ENCODE measurements at regions not wholly inside any gene's neighbourhood (a gene's known extent, or its start where the extent isn't known, plus 50 kb on each side); places are given as distances from the start of the nearest gene placed in this dataset.

DNA sequence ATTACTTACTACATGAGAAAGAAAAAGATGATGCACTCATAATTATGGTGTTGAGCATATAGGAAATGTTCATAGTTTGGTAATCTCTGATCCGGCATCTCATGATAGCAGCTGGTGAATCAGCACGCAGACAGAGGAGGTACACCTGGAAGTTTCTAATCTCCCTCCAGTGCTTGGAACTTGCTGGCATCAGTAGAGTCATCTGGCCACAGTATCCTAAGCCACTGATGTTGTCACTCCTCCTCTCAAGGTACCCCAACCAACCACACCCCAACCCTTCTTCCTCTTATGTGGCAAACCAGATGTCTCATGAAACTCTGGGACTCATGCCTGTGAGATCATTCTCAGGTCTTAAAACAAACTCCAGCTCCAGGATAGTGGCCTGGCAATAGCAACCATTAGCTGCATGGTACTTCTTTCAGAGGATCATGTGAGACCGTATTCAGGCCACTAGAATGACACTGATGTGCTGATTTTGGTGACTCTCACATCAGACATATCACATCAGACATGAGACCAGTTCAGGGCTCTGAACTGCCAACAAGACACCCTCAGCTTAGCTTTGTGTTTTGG is 143.0 kb downstream of the RASSF9 start:
- DNase-seq = peak; percentile 28

DNA sequence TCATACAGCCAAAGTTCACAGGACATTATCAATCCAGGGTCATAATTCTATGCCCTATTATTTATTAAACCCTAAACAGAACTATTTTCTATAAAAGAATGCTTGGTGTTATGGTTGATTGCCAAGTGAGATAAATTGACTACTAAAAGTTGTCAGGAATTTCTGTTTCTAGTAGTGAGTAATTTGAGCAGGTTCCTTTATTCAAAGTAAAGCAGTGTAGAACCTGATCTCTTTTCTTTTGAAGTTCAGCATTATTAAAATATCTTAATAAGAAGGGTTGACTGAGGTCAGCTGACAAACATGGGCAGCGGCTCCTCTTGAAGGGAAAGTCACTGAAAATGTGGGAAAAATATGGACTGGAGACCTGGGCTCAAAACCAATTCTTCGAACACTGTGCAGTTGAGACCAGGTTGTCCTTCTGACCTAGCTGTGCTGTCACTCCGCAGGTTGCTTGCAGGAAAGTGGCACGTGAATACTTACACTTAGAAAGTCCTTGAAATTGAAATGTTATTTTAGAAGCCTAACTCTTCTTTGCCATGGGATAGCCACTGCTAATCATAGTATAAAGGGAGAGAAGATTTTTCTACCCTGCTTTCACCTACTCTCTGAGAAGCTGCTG is 141.0 kb downstream of the RASSF9 start:
- no peak for DNase-seq

DNA sequence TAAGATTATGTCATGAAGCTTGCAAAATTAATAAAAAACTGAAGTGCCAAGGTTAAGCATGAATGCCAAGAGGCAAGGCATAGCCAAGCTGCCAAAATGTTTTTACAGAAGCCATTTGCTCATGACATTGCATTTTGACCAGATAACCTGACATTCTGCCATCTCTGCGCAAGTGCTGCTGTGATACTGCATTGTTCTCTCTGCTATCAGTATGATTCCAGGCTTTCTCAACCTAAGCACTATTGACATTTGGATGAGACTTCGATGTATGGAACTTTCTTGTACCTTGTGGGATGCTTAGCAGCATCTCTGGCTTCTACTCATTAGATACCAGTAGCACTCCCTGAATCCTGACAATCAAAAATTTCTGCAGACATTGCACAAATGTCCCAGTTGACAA is 139.2 kb downstream of the RASSF9 start:
- no peak for DNase-seq

DNA sequence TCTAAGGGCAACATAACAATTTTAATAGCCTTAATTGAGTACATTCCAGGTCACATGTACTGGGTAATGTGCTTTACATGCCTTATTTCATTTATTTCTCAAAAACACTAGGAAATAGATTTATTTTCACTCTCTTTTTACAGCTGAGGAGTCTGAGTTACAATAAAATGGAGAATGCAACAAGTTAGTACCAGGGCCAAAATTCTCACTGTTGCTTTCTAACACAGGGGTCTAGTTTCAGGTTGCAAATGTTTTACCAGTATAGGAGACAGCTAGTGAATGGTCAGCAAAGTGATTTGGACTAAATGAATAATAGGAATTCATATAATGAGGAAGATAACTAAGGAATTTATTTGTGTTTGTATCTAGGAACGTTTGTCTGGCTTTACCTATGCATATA is 137.3 kb downstream of the RASSF9 start:
- DNase-seq = no peak

DNA sequence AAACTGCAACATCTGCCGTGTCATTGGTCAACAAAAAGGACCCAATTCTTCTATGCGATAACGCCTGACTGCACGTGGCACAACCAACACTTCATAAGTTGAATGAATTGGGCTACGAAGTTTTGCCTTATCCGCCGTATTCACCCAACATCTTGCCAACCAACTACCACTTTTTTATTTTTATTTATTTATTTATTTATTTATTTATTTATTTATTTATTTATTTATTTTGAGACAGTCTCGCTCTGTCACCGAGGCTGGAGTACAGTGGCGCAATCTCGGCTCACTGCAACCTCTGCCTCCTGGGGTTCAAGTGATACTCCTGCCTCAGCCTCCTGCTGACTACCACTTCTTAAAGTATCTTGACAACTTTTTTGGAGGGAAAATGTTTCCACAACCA is 127.4 kb downstream of the RASSF9 start:
- DNase-seq = no peak

DNA sequence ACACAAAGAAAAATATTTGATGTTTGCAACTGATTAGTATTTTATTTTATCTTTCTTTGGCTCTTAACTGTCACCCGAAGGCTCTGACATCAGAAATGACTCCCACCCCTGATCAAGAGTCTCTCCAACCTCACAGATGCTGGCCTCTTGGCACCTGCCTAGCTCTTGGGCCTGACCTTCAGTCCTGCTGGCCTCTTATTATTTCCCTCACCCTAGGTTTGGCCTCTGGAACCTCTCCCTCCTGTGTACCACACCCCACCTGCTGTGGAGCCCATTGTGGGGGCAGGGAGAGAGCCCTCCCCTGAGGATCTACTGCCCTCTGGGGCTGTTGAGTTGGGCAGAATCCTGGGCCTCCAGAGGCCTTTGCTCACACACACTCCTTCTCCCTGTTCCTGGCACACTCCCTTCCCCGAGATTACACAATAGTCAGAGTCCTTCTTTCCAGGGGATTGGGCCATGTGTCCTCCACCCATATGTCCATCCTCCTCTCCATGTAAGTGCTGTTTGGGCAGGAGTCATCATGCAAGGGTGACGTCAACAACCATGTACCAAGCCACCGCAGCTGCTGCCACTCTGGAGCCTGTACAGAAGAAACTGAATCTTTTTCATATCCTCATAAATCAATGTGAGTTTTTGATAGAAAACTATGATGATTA is 124.3 kb downstream of the RASSF9 start:
- DNase-seq = no peak

DNA sequence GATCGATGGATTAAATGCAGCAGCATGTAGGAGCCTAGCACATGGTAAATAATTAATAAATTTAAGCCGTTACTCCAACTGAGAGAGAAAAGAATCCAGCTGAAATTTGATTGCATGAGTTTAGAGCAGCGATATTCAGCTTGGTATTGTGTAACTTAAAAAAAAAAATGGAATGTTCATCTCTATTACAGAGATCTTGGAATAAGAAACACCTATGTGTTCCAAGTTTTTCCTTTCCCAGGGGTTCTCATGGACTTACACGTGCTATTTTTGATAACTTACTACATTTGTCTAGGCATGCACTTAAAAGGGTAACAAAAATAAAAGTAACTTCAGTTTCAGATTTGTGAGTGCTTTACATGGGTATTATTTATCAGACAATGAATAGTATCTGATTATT is 122.8 kb downstream of the RASSF9 start:
- no peak for DNase-seq

DNA sequence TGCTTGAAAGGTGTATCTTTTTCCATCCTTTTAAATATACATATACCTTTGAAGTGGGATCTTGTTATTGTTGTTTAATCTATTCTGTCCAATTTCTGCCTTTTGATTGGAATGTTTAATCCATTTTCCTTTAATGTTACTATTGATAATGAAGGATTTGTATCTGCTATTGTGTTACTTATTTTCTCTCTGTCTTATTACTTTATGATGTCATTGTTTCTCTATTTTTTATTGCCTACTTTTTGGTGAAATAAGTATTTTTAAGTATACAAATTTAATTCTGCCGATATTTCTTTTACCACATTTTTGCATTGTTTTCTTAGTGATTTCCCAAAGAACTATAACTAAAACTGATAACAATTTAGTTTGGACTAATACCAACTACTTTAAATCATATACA is 121.8 kb downstream of the RASSF9 start:
- DNase-seq = no peak

DNA sequence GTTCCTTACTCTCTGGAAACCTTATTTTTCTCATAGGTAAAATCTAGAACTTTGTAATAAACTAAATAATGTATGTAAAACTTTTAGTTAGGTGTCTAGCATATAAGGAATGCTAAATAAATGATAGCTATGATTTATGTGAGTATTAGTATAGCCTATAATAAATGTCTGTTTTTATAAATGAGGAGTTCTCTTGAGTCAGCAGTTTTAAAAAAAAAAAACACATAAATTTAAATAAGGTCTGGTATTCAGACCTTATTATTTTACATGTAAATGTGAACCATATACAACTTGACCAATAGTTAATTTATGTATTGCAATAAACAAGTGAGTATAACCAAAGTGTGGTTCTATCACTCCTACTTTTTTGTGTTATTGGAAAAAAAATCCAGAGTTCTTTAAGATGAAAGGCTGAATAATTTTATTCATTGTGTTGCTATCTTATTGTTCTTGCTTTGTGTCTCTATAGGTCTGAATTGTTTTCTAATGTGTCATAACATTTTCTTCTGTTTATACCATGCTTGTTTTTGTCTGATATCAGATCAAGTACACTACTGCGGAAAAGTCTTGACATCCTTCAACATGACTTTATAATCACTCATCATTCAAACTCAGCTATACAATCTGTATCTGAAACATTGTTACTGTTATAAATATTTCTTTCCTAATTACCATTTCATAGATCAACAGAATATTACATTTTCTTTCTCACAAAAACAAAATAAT is 115.7 kb downstream of the RASSF9 start:
- no peak for DNase-seq

DNA sequence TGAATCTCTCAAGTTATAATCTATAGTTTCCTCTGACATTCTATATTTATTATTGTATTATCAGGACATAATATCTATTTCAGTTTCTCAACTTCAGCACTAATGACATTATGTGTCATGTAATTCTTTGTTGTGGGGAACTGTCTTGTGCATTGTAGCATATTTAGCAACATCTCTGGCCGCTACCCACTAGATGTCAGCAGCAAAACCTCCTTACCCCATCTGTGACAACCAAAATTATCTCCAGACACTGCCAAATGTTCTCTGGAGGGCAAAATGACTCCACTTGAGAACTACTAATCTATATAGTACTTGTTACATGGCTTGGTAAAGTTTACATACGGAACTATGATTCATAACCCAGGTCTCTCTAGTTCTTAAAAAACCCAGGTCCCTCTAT is 110.2 kb downstream of the RASSF9 start:
- no peak for DNase-seq

DNA sequence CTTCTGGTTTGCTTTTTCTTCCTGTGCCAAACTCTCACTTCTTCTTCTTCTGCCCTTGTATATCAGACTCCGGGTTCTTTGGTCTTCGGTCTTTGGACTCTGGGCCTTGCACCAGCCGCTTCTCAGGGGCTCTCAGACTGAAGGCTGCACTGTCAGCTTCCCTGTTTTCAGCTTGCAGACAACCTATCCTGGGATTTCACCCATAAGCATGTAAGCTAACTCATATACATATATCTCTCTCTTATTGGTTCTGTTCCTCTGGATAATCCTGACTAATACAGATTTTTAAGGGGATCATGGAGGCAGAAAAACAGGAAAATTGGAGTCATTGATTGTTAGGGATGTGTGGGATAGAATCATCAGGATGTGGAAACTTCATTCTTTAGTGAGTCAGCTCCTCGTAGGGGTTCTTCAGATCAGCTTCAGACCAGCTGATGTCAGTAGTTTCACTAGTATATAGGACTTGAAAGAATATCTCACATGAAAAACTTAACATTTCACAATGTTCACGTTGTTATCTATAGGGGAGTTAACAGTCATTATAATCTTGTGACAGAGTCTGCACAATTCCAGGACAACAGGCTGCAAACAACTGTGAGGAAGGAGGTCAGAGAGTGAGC is 102.9 kb downstream of the RASSF9 start:
- DNase-seq = peak; percentile 0

DNA sequence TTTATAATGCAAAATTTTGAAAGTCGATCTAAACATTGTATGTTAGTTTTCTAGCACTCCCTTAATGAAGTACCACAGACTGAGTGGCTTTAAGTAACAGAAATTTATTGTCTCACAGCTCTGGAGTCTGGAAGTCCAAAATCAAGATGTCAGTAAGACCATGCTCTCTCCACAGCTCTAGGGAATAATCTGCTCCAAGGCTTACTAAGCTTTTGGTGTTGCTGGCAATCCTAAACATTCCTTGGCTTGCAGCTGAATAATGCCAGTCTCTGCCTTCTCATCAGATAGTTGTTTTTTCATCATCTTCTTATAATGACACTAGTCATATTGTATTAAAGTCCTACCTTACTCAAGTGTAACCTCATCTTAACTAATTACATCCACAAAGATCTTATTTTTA is 102.2 kb downstream of the RASSF9 start:
- no peak for DNase-seq

DNA sequence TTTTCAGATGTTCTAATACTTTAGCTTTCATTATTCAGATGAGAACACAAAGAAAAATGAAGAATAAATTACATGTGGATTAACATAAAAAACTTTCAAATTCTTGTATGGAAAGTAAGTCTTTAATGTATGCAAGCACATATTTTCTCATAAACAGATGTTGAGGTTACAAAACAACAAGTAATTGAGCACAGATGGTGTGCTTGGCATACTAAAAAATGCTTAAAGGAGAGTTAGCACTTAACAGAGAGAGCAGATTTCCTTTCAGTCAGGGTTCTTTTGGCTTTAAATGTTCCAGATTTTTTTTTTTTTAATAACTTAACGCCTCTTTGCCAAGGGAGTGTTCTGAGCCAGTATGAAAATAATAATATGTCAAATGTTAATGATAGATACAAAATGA is 96.0 kb downstream of the RASSF9 start:
- no peak for DNase-seq

DNA sequence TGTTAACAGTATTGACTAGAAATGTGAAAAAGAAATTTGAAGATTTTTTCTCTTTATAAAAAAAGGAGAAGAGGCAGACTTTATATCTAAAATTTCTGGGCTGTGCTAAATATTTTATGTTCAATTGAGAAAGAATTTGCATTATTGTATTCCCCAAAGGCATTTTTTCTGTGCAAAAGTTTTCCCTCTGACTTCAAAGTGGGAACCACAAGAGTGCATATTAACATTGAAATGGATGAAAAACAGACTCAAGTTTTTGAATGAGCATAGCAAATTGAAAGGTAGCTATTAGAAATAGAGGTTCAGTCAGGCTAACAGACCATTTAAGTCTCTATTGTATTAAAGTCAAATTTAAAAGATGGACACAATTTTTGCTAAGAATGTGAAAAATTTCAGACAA is 95.2 kb downstream of the RASSF9 start:
- DNase-seq = no peak

DNA sequence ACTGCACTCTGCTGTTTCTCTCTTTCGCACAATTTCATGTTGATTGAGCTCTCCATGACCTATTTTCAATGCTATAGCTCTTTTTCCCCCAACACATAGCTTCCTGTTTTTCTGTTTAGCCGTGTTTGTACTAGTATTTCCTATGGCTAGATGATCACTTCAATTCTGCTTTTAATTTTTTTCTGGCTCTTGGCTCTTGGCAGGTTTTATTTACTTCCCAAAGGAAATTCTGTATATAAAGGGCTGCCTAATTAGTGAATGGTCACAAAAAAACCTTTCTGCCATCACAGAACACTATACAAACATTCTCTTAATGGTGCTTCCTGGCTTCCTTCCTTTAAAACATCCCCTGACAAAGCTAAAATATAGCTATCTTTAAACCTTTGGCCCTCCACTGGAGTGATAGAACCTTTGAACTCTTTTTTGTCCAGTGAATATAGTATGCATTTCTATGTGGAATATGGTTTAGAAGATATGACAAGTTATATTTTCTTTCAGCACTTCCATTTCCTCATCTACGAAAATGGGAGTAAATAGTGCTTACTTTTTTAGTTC is 88.2 kb downstream of the RASSF9 start:
- no peak for DNase-seq

All from MV-4-11 (cell line).